ENCODE measurements at regions not wholly inside any gene's neighbourhood (a gene's known extent, or its start where the extent isn't known, plus 50 kb on each side); places are given as distances from the start of the nearest gene placed in this dataset.

DNA sequence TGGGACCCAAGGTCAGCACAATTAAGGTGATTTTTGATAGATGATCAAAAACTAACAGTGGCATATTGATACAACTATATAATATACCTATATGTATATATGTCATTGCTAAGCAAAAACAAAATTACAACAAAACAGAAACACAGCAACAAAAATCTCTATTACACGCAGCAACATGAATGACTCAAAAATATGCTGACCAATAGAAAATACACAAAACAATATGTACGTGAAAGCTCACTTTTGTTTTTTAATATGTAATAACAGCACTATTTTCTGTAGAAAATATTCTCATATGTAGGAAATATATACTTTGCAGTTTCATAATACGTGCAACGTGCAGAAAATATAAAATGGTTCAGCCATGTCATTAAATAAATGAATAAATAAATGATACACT lies 1985.7 kb upstream of the CDH9 start:
- Mint-ChIP-seq H3K4me3 (no peak overlapping the region), H3K36me3 (ENCODE audit: insufficient read depth in 1 of 3, low read depth in 3 of 3) (no peaks in the 10 kb centered on the region), H3K27ac (no peak overlapping the region), H3K27me3 (ENCODE audit: low read depth) (no peaks in the 10 kb centered on the region), H3K9me3 (no peaks in the 10 kb centered on the region), H3K4me1 (no peaks in the 10 kb centered on the region)
- no peak overlapping the region for H3K27ac ChIP-seq (ENCODE audit: insufficient read length, low read depth, low read length)
- H3T11ph ChIP-seq (ENCODE audit: low read length): no peak overlapping the region
- no peak overlapping the region for H3K18ac ChIP-seq (ENCODE audit: insufficient read length, low read depth, low read length)
- H3K23ac ChIP-seq (ENCODE audit: insufficient read length, low read depth, low read length): no peak overlapping the region
- H2BK15ac ChIP-seq (ENCODE audit: low read depth, low read length): no peak overlapping the region
- no peak overlapping the region for H3K4ac ChIP-seq (ENCODE audit: low read depth, low read length)
- H3K27me3 ChIP-seq (ENCODE audit: insufficient read depth, low read length): no peaks in the 10 kb centered on the region
- H4K5ac ChIP-seq (ENCODE audit: insufficient read length, low read depth, low read length): no peak overlapping the region
- no peak overlapping the region for H3K9ac ChIP-seq (ENCODE audit: extremely low read depth, insufficient read length, low read length)
- H3K14ac ChIP-seq (ENCODE audit: insufficient read depth, low read length): no peak overlapping the region
- H2BK120ac ChIP-seq (ENCODE audit: low read depth, low read length, poor library complexity, severe bottlenecking): no peak overlapping the region
- no peak overlapping the region for H4K8ac ChIP-seq (replicated peaks; ENCODE audit: insufficient read length, low read depth, low read length)
- TF ChIP-seq, protein P1, sequence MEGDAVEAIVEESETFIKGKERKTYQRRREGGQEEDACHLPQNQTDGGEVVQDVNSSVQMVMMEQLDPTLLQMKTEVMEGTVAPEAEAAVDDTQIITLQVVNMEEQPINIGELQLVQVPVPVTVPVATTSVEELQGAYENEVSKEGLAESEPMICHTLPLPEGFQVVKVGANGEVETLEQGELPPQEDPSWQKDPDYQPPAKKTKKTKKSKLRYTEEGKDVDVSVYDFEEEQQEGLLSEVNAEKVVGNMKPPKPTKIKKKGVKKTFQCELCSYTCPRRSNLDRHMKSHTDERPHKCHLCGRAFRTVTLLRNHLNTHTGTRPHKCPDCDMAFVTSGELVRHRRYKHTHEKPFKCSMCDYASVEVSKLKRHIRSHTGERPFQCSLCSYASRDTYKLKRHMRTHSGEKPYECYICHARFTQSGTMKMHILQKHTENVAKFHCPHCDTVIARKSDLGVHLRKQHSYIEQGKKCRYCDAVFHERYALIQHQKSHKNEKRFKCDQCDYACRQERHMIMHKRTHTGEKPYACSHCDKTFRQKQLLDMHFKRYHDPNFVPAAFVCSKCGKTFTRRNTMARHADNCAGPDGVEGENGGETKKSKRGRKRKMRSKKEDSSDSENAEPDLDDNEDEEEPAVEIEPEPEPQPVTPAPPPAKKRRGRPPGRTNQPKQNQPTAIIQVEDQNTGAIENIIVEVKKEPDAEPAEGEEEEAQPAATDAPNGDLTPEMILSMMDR (conservative IDR thresholded peaks at IDR 0.05): no peak
- WGBS (ENCODE audit: extremely low coverage, insufficient read length, low lambda C conversion rate): no CpG with 5 or more reads among the region's 4 CpGs
- no peaks in the 10 kb centered on the region for H3K79me2 ChIP-seq (ENCODE audit: insufficient read depth, low read length)
- no peak overlapping the region for H3K56ac ChIP-seq (ENCODE audit: insufficient read length, low read depth, low read length)
- no peak overlapping the region for H2BK12ac ChIP-seq (ENCODE audit: insufficient read length, low read depth, low read length)
- H2BK5ac ChIP-seq (ENCODE audit: insufficient read length, low read length): no peak overlapping the region
- no peak overlapping the region for H4K91ac ChIP-seq (ENCODE audit: insufficient read length, low read depth, low read length)
- DNase-seq: no peak
- no peaks in the 10 kb centered on the region for H4K20me1 ChIP-seq (ENCODE audit: control insufficient read depth, insufficient read depth, insufficient read length)
- no peak overlapping the region for H2AK5ac ChIP-seq (ENCODE audit: insufficient read length, low read length)
- H3K23me2 ChIP-seq (ENCODE audit: insufficient read length, low read depth, low read length, poor library complexity, severe bottlenecking): no peaks in the 10 kb centered on the region
- H2AFZ ChIP-seq (ENCODE audit: low read length): no peak overlapping the region
- no peaks in the 10 kb centered on the region for H3K9me3 ChIP-seq (ENCODE audit: control insufficient read depth, low read depth, low read length)
- H3K4me2 ChIP-seq (ENCODE audit: insufficient read depth, insufficient read length, low read length): no peak overlapping the region
- H3K4me1 ChIP-seq (ENCODE audit: insufficient read depth, low read length): no peaks in the 10 kb centered on the region
- no peak overlapping the region for H2BK20ac ChIP-seq (ENCODE audit: low read depth, low read length, poor library complexity, severe bottlenecking)
- H3K79me1 ChIP-seq (ENCODE audit: insufficient read depth, low read depth, low read length, poor library complexity, severe bottlenecking): no peaks in the 10 kb centered on the region

All from H9 (cell line).